Nephron progenitor cell (in vitro differentiated cells): ENCODE measurements at regions not wholly inside any gene's neighbourhood (a gene's known extent, or its start where the extent isn't known, plus 50 kb on each side); places are given as distances from the start of the nearest gene placed in this dataset.
A peak's percentile ranks its signal among the peaks of the same experiment; 100 is the strongest.

ENCODE experiments used
- DNase-seq: peaks from one replicate; pipeline ENCODE4 v3.0.0; 2021
- H3K27ac Mint-ChIP-seq: 2 replicates; pipeline ENCODE4 v1.8.0; 2021; ENCODE audit warnings: mild to moderate bottlenecking, moderate library complexity, mixed read lengths
- H3K27me3 Mint-ChIP-seq: 2 replicates; pipeline ENCODE4 v1.8.0; 2021; ENCODE audit warnings: mild to moderate bottlenecking, low read depth, mixed read lengths; ENCODE audit not compliant: poor library complexity
- H3K36me3 Mint-ChIP-seq: 2 replicates; pipeline ENCODE4 v1.8.0; 2021; ENCODE audit warnings: low read depth, mixed read lengths
- H3K4me1 Mint-ChIP-seq: 2 replicates; pipeline ENCODE4 v1.8.0; 2021; ENCODE audit warnings: mixed read lengths
- H3K4me3 Mint-ChIP-seq: 2 replicates; pipeline ENCODE4 v1.8.0; 2021; ENCODE audit warnings: mild to moderate bottlenecking, moderate library complexity, mixed read lengths
- H3K9me3 Mint-ChIP-seq: 2 replicates; pipeline ENCODE4 v1.8.0; 2021; ENCODE audit warnings: mild to moderate bottlenecking, moderate library complexity, mixed read lengths
- TF ChIP-seq, protein P1 (sequence below): fragments of 200-600 bp; sonication (generic); IDR thresholded peaks from 2 replicates; pipeline ENCODE4 v1.5.0; 2021; ENCODE audit warnings: antibody characterized with exemption

DNA sequence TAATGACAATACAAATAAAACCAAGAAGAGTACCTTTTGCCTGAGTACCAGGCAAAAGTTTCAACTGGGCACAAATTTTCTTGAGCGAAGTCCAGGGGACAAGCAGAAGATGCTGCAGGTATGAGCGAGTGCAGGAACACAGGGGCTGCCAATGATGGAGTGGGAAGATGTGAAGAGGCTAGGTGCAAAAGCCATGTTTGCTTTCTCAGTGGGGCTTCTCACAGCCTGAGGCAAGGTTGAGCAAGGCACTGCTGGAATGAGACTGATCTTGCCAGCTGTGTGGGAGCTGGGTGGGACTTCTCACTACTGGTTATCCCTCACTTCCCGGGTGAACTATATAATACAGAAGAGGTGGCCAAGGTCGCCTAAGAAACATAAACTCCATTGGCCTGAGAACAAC is 1200.7 kb downstream of the SLITRK1 start:
- DNase-seq, result no peak
- H3K4me1 Mint-ChIP-seq, result no peaks in the 10 kb centered on the region
- no peak overlapping the region for H3K27ac Mint-ChIP-seq
- no peak overlapping the region for H3K4me3 Mint-ChIP-seq
- no peaks in the 10 kb centered on the region for H3K36me3 Mint-ChIP-seq
- H3K9me3 Mint-ChIP-seq, result no peaks in the 10 kb centered on the region
- no peaks in the 10 kb centered on the region for H3K27me3 Mint-ChIP-seq
- TF ChIP-seq, protein P1, sequence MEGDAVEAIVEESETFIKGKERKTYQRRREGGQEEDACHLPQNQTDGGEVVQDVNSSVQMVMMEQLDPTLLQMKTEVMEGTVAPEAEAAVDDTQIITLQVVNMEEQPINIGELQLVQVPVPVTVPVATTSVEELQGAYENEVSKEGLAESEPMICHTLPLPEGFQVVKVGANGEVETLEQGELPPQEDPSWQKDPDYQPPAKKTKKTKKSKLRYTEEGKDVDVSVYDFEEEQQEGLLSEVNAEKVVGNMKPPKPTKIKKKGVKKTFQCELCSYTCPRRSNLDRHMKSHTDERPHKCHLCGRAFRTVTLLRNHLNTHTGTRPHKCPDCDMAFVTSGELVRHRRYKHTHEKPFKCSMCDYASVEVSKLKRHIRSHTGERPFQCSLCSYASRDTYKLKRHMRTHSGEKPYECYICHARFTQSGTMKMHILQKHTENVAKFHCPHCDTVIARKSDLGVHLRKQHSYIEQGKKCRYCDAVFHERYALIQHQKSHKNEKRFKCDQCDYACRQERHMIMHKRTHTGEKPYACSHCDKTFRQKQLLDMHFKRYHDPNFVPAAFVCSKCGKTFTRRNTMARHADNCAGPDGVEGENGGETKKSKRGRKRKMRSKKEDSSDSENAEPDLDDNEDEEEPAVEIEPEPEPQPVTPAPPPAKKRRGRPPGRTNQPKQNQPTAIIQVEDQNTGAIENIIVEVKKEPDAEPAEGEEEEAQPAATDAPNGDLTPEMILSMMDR, result no peak

DNA sequence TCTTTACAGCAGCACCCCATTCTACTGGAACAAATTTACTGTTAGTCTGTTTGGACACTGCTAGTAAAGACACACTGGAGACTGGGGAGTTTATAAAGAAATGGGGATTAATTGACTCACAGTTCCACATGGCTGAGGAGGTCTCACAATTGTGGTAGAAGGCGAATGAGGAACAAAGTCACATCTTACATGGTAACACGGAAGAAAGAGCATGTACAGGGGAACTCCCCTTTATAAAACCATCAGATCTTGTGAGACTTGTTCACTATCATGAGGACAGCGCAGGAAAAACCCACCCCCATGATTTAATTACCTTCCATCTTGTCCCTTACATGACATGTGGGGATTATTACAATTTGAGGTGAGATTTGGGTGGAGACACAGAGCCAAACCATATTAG is 1204.2 kb downstream of the SLITRK1 start:
- no peaks in the 10 kb centered on the region for H3K9me3 Mint-ChIP-seq
- H3K27me3 Mint-ChIP-seq, result no peaks in the 10 kb centered on the region
- H3K4me1 Mint-ChIP-seq, result no peaks in the 10 kb centered on the region
- TF ChIP-seq, protein P1, result no peak
- no peak for DNase-seq
- no peak overlapping the region for H3K27ac Mint-ChIP-seq
- no peaks in the 10 kb centered on the region for H3K36me3 Mint-ChIP-seq
- no peak overlapping the region for H3K4me3 Mint-ChIP-seq

DNA sequence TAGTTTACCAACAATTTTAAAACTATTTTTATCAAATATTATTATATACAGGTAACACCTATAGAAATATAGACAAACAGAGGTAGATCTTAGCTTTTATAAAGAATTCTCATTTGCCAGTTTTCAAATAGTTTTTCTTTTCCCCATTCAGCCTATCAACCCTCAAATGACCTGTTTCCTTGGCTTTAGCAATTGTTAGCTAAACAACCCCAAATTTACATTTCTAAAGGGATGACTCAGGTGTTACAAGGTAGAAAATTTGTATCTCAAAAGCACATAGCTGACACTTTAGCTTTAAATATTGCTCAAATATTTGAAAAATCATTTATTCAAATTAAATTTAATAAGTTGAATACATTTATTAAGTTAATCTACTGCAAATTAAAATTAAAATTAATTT is 1207.2 kb downstream of the SLITRK1 start:
- Mint-ChIP-seq H3K27ac (no peak overlapping the region), H3K36me3 (no peaks in the 10 kb centered on the region), H3K4me3 (no peak overlapping the region), H3K27me3 (no peaks in the 10 kb centered on the region), H3K9me3 (no peaks in the 10 kb centered on the region), H3K4me1 (no peaks in the 10 kb centered on the region)
- DNase-seq, result no peak
- TF ChIP-seq, protein P1, result no peak

DNA sequence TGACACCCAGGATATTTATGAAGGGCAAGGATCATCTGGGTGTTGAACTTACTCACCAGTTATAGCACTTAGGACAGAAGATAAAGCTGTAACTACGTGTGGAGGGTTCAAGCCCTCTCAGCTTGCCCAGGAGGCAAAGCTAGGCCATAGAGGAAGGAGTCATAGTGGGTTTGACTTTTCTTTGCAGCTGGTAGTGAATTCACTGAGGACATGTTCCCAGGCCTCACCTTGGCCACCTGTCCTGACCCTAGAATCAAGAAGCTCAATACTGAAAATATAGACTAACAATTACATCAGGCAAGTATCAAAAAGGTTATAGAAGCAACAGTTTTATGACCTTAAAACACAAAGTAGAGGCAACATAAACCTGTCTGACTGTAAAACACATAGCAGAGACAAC is 1207.7 kb downstream of the SLITRK1 start:
- TF ChIP-seq, protein P1, result no peak
- no peaks in the 10 kb centered on the region for H3K9me3 Mint-ChIP-seq
- no peak overlapping the region for H3K4me3 Mint-ChIP-seq
- H3K27me3 Mint-ChIP-seq, result no peaks in the 10 kb centered on the region
- H3K36me3 Mint-ChIP-seq, result no peaks in the 10 kb centered on the region
- no peaks in the 10 kb centered on the region for H3K4me1 Mint-ChIP-seq
- H3K27ac Mint-ChIP-seq, result peak overlapping the region; percentile 10
- DNase-seq, result no peak

DNA sequence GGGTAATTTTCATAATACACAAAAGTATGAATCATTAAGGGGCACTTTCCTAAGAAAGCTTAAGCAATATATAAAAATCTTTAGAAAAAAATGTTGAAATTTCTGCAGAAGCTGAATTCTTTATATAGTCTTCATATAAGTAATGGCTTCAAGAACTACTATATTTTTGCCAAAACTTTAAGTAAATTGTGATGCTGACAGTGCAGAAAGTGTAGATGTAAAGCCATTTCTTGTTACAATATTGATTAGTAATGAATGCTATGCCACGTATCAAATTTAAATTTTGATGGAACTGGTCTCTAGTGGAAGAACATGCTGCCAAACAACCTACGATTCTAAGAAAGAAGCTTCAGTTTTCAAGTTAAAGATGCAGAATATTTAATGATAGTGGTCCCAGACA is 1210.0 kb downstream of the SLITRK1 start:
- H3K27ac Mint-ChIP-seq, result no peak overlapping the region

DNA sequence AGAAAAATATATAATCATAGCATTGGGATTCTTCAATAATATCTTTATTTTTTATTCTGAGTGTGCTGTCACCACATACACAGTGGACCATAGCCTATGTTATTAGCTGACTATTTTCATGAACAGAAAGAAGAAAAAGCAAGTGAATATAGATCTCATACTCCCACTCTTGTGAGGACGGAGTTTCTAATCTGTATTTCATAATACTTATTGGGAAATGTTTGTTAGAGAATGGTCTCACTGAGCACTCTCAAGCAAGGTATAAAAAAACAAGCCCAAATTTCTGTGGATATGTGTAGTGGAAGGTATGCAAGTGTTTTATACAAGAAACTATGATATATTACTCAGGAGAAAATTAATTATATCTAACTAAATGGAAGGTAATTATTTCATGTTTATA is 1218.1 kb downstream of the SLITRK1 start:
- Mint-ChIP-seq H3K36me3 (no peaks in the 10 kb centered on the region), H3K4me3 (no peak overlapping the region), H3K9me3 (no peaks in the 10 kb centered on the region), H3K27me3 (peaks cover 4% of the 10 kb centered on the region), H3K4me1 (peaks cover 4% of the 10 kb centered on the region), H3K27ac (no peak overlapping the region)
- DNase-seq, result no peak
- TF ChIP-seq, protein P1, result no peak

More for the DNA sequence above, 1210.0 kb downstream of the SLITRK1 start:
- DNase-seq, result no peak
- Mint-ChIP-seq H3K27me3 (no peaks in the 10 kb centered on the region), H3K4me3 (no peak overlapping the region), H3K9me3 (no peaks in the 10 kb centered on the region), H3K4me1 (no peaks in the 10 kb centered on the region), H3K36me3 (no peaks in the 10 kb centered on the region)
- TF ChIP-seq, protein P1, result no peak
